H9 (cell line): ENCODE measurements at regions not wholly inside any gene's neighbourhood (a gene's known extent, or its start where the extent isn't known, plus 50 kb on each side); places are given as distances from the start of the nearest gene placed in this dataset.

Experiments used
- DNase-seq: peaks from one replicate; pipeline ENCODE4 v3.0.0-alpha.2; 2017
- H2AFZ ChIP-seq: one replicate; pipeline ENCODE4 v1.6.1; 2013; ENCODE audit warnings: mild to moderate bottlenecking, low read length, control low read depth, moderate library complexity
- H2AK5ac ChIP-seq: 2 replicates; pipeline ENCODE4 v1.6.1; 2013; ENCODE audit warnings: low read length, control low read depth, mixed read lengths; ENCODE audit not compliant: insufficient read length
- H2BK120ac ChIP-seq: one replicate; pipeline ENCODE4 v1.6.1; 2013; ENCODE audit warnings: low read depth, mild to moderate bottlenecking, low read length, control low read depth, inconsistent platforms; ENCODE audit not compliant: poor library complexity, severe bottlenecking
- H2BK12ac ChIP-seq: 2 replicates; pipeline ENCODE4 v1.6.1; 2013; ENCODE audit warnings: low read length, control low read depth, mixed read lengths, low read depth; ENCODE audit not compliant: insufficient read length
- H2BK15ac ChIP-seq: 2 replicates; pipeline ENCODE4 v1.6.1; 2013; ENCODE audit warnings: low read depth, low read length, control low read depth
- H2BK20ac ChIP-seq: one replicate; pipeline ENCODE4 v1.6.1; 2013; ENCODE audit warnings: low read depth, mild to moderate bottlenecking, low read length, control low read depth, inconsistent platforms; ENCODE audit not compliant: poor library complexity, severe bottlenecking
- H2BK5ac ChIP-seq: 2 replicates; pipeline ENCODE4 v1.6.1; 2013; ENCODE audit warnings: low read length, control low read depth, mixed read lengths; ENCODE audit not compliant: insufficient read length
- H3K14ac ChIP-seq: 2 replicates; pipeline ENCODE4 v1.6.1; 2013; ENCODE audit warnings: low read length, control low read depth; ENCODE audit not compliant: insufficient read depth
- H3K18ac ChIP-seq: 2 replicates; pipeline ENCODE4 v1.6.1; 2013; ENCODE audit warnings: low read depth, mild to moderate bottlenecking, mixed read lengths, low read length, control low read depth; ENCODE audit not compliant: insufficient read length
- H3K23ac ChIP-seq: 2 replicates; pipeline ENCODE4 v1.6.1; 2013; ENCODE audit warnings: low read length, control low read depth, mixed read lengths, low read depth; ENCODE audit not compliant: insufficient read length
- H3K23me2 ChIP-seq: 2 replicates; pipeline ENCODE4 v1.6.1; 2013; ENCODE audit warnings: low read depth, mild to moderate bottlenecking, mixed read lengths, low read length, control low read depth; ENCODE audit not compliant: insufficient read length, poor library complexity, severe bottlenecking
- H3K27ac ChIP-seq: 2 replicates; pipeline ENCODE4 v1.5.1; 2013; ENCODE audit warnings: low read length, control low read depth, mixed read lengths, low read depth; ENCODE audit not compliant: insufficient read length
- H3K27me3 ChIP-seq: 2 replicates; pipeline ENCODE4 v1.6.1; 2013; ENCODE audit warnings: low read length, control low read depth, inconsistent platforms; ENCODE audit not compliant: insufficient read depth
- H3K4ac ChIP-seq: 2 replicates; pipeline ENCODE4 v1.6.1; 2013; ENCODE audit warnings: low read depth, mild to moderate bottlenecking, control low read depth, inconsistent platforms, low read length, moderate library complexity
- H3K4me1 ChIP-seq: 2 replicates; pipeline ENCODE4 v1.6.1; 2013; ENCODE audit warnings: low read length, control low read depth, inconsistent platforms; ENCODE audit not compliant: insufficient read depth
- H3K4me2 ChIP-seq: 2 replicates; pipeline ENCODE4 v1.6.1; 2013; ENCODE audit warnings: low read length, control low read depth, mixed read lengths; ENCODE audit not compliant: insufficient read length, insufficient read depth
- H3K56ac ChIP-seq: 2 replicates; pipeline ENCODE4 v1.6.1; 2013; ENCODE audit warnings: low read depth, mild to moderate bottlenecking, mixed read lengths, low read length, control low read depth; ENCODE audit not compliant: insufficient read length
- H3K79me1 ChIP-seq: 2 replicates; pipeline ENCODE4 v1.6.1; 2013; ENCODE audit warnings: low read depth, mild to moderate bottlenecking, moderate library complexity, low read length, control low read depth, inconsistent platforms; ENCODE audit not compliant: insufficient read depth, poor library complexity, severe bottlenecking
- H3K79me2 ChIP-seq: 2 replicates; pipeline ENCODE4 v1.6.1; 2013; ENCODE audit warnings: low read length, control low read depth, inconsistent platforms; ENCODE audit not compliant: insufficient read depth
- H3K9ac ChIP-seq: 2 replicates; pipeline ENCODE4 v1.6.1; 2013; ENCODE audit warnings: low read length, control low read depth, mixed read lengths; ENCODE audit not compliant: insufficient read length; ENCODE audit errors: extremely low read depth
- H3K9me3 ChIP-seq: one replicate; pipeline ENCODE4 v1.6.1; 2013; ENCODE audit warnings: low read depth, low read length, inconsistent platforms; ENCODE audit not compliant: control insufficient read depth
- H3T11ph ChIP-seq: one replicate; pipeline ENCODE4 v1.6.1; 2013; ENCODE audit warnings: mild to moderate bottlenecking, low read length, control low read depth, inconsistent platforms
- H4K20me1 ChIP-seq: one replicate; pipeline ENCODE4 v1.6.1; 2013; ENCODE audit not compliant: control insufficient read depth, insufficient read length, insufficient read depth
- H4K5ac ChIP-seq: 2 replicates; pipeline ENCODE4 v1.6.1; 2013; ENCODE audit warnings: low read depth, mild to moderate bottlenecking, mixed read lengths, low read length, control low read depth; ENCODE audit not compliant: insufficient read length
- H4K8ac ChIP-seq: replicated peaks from 2 replicates; pipeline ENCODE4 v1.6.1; 2013; ENCODE audit warnings: low read length, control low read depth, mixed read lengths, low read depth; ENCODE audit not compliant: insufficient read length
- H4K91ac ChIP-seq: 2 replicates; pipeline ENCODE4 v1.6.1; 2013; ENCODE audit warnings: low read depth, mild to moderate bottlenecking, moderate library complexity, mixed read lengths, low read length, control low read depth; ENCODE audit not compliant: insufficient read length
- H3K27ac Mint-ChIP-seq, 3 experiments: 2 replicates in 2 of 3; 3 replicates in 1 of 3; pipeline ENCODE4 v1.8.0; 2020 to 2021; ENCODE audit warnings: mixed read lengths in 3 of 3, mild to moderate bottlenecking in 1 of 3, moderate library complexity in 1 of 3
- H3K27me3 Mint-ChIP-seq: 2 replicates; pipeline ENCODE4 v1.8.0; 2021; ENCODE audit warnings: low read depth, mild to moderate bottlenecking, moderate library complexity, mixed read lengths
- H3K36me3 Mint-ChIP-seq, 3 experiments: 2 replicates in 2 of 3; 3 replicates in 1 of 3; pipeline ENCODE4 v1.8.0; 2020 to 2021; ENCODE audit warnings: low read depth in 3 of 3, mixed read lengths in 3 of 3; ENCODE audit not compliant: insufficient read depth in 1 of 3
- H3K4me1 Mint-ChIP-seq, 2 experiments: 2 replicates each; pipeline ENCODE4 v1.8.0; 2020; ENCODE audit warnings: mixed read lengths in 2 of 2
- H3K4me3 Mint-ChIP-seq, 2 experiments: 2 replicates in 1 of 2; 3 replicates in 1 of 2; pipeline ENCODE4 v1.8.0; 2020 to 2021; ENCODE audit warnings: mild to moderate bottlenecking in 2 of 2, mixed read lengths in 2 of 2, moderate library complexity in 1 of 2
- H3K9me3 Mint-ChIP-seq, 2 experiments: 2 replicates in 1 of 2; 3 replicates in 1 of 2; pipeline ENCODE4 v1.8.0; 2020; ENCODE audit warnings: mild to moderate bottlenecking in 2 of 2, mixed read lengths in 2 of 2, moderate library complexity in 1 of 2
- TF ChIP-seq, protein P1 (sequence below): fragments of 200-600 bp; sonication (generic); conservative IDR thresholded peaks from 3 replicates; pipeline ENCODE4 v1.8.0; 2021; ENCODE audit warnings: antibody characterized with exemption, mild to moderate bottlenecking

DNA sequence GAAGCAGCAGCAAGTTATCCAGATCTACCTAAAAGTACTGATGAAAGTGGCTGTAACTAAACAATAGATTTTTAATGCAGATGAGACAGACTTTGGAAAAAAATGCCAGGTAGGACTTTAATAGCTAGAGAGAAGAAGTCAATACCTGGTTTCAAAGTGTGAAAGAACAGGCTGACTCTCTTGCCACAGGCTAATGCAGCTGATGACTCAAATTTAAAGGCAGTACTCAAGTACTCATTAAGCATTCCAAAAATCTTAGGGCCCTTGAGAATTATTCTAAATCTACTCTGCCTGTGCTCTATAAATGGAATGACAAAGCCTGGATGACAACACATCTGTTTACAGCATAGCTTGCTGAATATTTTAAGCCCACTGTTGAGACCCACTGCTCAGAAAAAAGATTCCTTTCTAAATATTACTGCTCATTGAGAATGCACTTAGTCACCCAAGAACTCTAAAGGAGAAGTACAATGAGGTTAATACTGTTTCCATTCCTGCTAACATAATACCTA lies 68.6 kb upstream of the SYT1 start:
- Histone ChIP-seq H3K79me1 (no peaks in the 10 kb centered on the region), H4K8ac (no peak overlapping the region), H3K4me2 (no peak overlapping the region), H3K9me3 (peaks cover 6% of the 10 kb centered on the region), H3K23ac (no peak overlapping the region), H4K91ac (no peak overlapping the region), H4K5ac (no peak overlapping the region), H2AK5ac (no peak overlapping the region), H3K4me1 (no peaks in the 10 kb centered on the region; the same call in 1 of the 2 replicates), H2BK120ac (no peak overlapping the region), H3K9ac (no peak overlapping the region), H3K56ac (no peak overlapping the region), H3K18ac (no peak overlapping the region), H2BK15ac (no peak overlapping the region), H3K23me2 (no peaks in the 10 kb centered on the region), H3K27ac (no peak overlapping the region), H2BK5ac (no peak overlapping the region), H3T11ph (no peak overlapping the region), H3K14ac (no peak overlapping the region), H4K20me1 (no peaks in the 10 kb centered on the region), H2BK12ac (no peak overlapping the region), H2AFZ (no peak overlapping the region), H3K27me3 (no peaks in the 10 kb centered on the region), H3K79me2 (no peaks in the 10 kb centered on the region), H3K4ac (no peak overlapping the region), H2BK20ac (no peak overlapping the region)
- Mint-ChIP-seq H3K27me3 (no peaks in the 10 kb centered on the region), H3K27ac (no peak overlapping the region), H3K4me3 (no peak overlapping the region), H3K4me1 (peaks cover 12 to 16% of the 10 kb centered on the region in 2 experiments), H3K9me3 (peaks cover 14 to 16% of the 10 kb centered on the region in 2 experiments; a peak in 4 of 5 replicates), H3K36me3 (peaks cover 0 to 15% (median 6%) of the 10 kb centered on the region in 3 experiments; a peak in 5 of 7 replicates)
- DNase-seq, result no peak
- TF ChIP-seq, protein P1, sequence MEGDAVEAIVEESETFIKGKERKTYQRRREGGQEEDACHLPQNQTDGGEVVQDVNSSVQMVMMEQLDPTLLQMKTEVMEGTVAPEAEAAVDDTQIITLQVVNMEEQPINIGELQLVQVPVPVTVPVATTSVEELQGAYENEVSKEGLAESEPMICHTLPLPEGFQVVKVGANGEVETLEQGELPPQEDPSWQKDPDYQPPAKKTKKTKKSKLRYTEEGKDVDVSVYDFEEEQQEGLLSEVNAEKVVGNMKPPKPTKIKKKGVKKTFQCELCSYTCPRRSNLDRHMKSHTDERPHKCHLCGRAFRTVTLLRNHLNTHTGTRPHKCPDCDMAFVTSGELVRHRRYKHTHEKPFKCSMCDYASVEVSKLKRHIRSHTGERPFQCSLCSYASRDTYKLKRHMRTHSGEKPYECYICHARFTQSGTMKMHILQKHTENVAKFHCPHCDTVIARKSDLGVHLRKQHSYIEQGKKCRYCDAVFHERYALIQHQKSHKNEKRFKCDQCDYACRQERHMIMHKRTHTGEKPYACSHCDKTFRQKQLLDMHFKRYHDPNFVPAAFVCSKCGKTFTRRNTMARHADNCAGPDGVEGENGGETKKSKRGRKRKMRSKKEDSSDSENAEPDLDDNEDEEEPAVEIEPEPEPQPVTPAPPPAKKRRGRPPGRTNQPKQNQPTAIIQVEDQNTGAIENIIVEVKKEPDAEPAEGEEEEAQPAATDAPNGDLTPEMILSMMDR, result no peak
